ENCODE measurements at regions not wholly inside any gene's neighbourhood (a gene's known extent, or its start where the extent isn't known, plus 50 kb on each side); places are given as distances from the start of the nearest gene placed in this dataset.
A peak's percentile ranks its signal among the peaks of the same experiment; 100 is the strongest.

DNA sequence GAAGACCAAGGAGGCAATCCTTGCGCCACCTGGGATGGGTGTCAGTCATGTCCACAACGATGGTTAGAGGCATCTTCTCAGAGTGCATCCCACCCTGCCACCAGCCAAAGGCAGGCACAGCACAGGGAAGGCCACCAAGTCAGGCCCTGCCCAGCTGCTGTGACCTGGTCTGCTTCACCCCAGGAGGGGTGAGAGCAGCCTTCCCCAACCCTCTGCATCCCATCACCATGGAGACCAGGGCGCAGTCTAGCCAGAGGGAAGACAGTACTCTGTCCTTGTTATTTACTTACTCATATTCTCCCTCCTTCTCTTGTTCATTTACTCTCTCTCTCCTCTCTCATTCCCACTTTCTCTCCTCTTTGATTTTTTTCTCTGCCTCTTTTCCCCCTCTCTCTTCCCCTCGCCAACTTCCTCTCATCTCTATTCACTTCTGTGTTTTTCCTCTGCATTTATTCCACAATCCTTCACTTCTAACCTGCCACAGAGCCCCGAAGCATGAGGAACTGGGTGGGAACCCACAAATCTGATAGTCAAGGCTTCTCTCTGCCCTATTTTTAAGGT lies 749.4 kb downstream of the UQCRFS1 start:
- H3K4me3 Mint-ChIP-seq = no peak overlapping the region
- H3K9me3 Mint-ChIP-seq = peaks cover 0 to 5% (median 0%) of the 10 kb centered on the region in 7 donors
- no peak for ATAC-seq (ENCODE audit: low read depth in 2 of 2)
- Histone ChIP-seq H3K36me3 (ENCODE audit: control insufficient read depth, insufficient read depth, low read length) (no peaks in the 10 kb centered on the region), H3K4me3 (ENCODE audit: low read depth, low read length) (no peak overlapping the region), H3K27me3 (ENCODE audit: control insufficient read depth, insufficient read depth, low read length) (no peaks in the 10 kb centered on the region), H3K9me3 (ENCODE audit: control insufficient read depth in 2 of 2, low read length in 2 of 2) (no peaks in the 10 kb centered on the region), H3K27ac (ENCODE audit: insufficient read depth, low read length, poor library complexity, severe bottlenecking) (no peak overlapping the region), H3K4me1 (ENCODE audit: control insufficient read depth, insufficient read depth, low read length, poor library complexity, severe bottlenecking) (no peaks in the 10 kb centered on the region)
- peaks cover 0 to 13% (median under 1%) of the 10 kb centered on the region in 4 donors for H3K4me1 Mint-ChIP-seq
- DNase-seq = no peak
- peak overlapping the region in 1 of 3 donors; percentile 22 for H3K27ac Mint-ChIP-seq
- H3K27me3 Mint-ChIP-seq = no peaks in the 10 kb centered on the region
- H3K36me3 Mint-ChIP-seq = no peaks in the 10 kb centered on the region

- ATAC-seq (ENCODE audit: low read depth in 2 of 2) = no peak
- H3K27me3 ChIP-seq (ENCODE audit: control insufficient read depth, insufficient read depth, low read length) = no peaks in the 10 kb centered on the region
- DNase-seq = no peak
- no peaks in the 10 kb centered on the region for H3K9me3 ChIP-seq (ENCODE audit: control insufficient read depth in 2 of 2, low read length in 2 of 2)
- no peak overlapping the region for H3K4me3 ChIP-seq (ENCODE audit: low read depth, low read length)
- Mint-ChIP-seq H3K4me3 (no peak overlapping the region), H3K36me3 (no peaks in the 10 kb centered on the region), H3K4me1 (peaks cover 0 to 11% (median 0%) of the 10 kb centered on the region in 4 donors), H3K9me3 (peaks cover 0 to 4% (median 0%) of the 10 kb centered on the region in 7 donors), H3K27me3 (no peaks in the 10 kb centered on the region), H3K27ac (no peak overlapping the region)
- H3K36me3 ChIP-seq (ENCODE audit: control insufficient read depth, insufficient read depth, low read length) = no peaks in the 10 kb centered on the region
- H3K4me1 ChIP-seq (ENCODE audit: control insufficient read depth, insufficient read depth, low read length, poor library complexity, severe bottlenecking) = no peaks in the 10 kb centered on the region
- no peak overlapping the region for H3K27ac ChIP-seq (ENCODE audit: insufficient read depth, low read length, poor library complexity, severe bottlenecking)
Measured at GRCh38 chr19:28457620-28458019, 755.3 kb downstream of the UQCRFS1 start.

DNA sequence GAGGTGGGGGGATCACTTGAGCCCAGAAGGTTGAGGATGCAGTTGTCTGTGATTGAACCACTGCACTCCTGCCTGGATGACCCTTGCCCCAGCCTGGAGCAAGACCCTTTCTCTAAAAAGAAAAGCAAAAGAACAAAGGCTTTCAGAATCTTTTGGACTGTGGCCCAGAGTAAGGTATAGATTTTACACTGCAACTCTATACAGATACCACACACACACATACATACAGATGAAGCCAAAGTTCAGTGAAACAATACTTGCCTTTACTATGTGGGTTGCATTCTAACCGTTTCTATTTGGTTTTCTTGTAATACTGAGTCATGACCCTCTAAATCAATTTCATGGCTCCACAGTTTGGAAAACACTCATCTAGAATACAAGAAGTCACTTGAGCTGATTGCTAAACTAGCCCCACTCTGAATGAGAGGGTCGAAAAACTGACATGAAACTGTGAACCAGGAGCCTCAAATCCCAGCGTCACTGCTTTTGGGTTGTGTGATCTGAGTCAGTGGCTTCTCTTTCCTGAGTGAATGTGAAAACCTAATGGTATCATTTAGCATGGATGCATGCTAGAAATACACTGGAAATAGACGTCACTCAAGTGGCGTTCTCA lies 756.1 kb downstream of the UQCRFS1 start:
- peaks cover 0 to 11% (median 0%) of the 10 kb centered on the region in 4 donors for H3K4me1 Mint-ChIP-seq
- no peaks in the 10 kb centered on the region for H3K36me3 Mint-ChIP-seq
- DNase-seq (no peak), ATAC-seq (ENCODE audit: low read depth in 2 of 2) (no peak)
- Histone ChIP-seq H3K36me3 (ENCODE audit: control insufficient read depth, insufficient read depth, low read length) (no peaks in the 10 kb centered on the region), H3K27me3 (ENCODE audit: control insufficient read depth, insufficient read depth, low read length) (no peaks in the 10 kb centered on the region), H3K9me3 (ENCODE audit: control insufficient read depth in 2 of 2, low read length in 2 of 2) (no peaks in the 10 kb centered on the region), H3K4me1 (ENCODE audit: control insufficient read depth, insufficient read depth, low read length, poor library complexity, severe bottlenecking) (no peaks in the 10 kb centered on the region), H3K4me3 (ENCODE audit: low read depth, low read length) (no peak overlapping the region), H3K27ac (ENCODE audit: insufficient read depth, low read length, poor library complexity, severe bottlenecking) (no peak overlapping the region)
- H3K9me3 Mint-ChIP-seq = peaks cover 0 to 4% (median 0%) of the 10 kb centered on the region in 7 donors
- no peaks in the 10 kb centered on the region for H3K27me3 Mint-ChIP-seq
- no peak overlapping the region for H3K27ac Mint-ChIP-seq
- no peak overlapping the region for H3K4me3 Mint-ChIP-seq

GRCh38 chr19:28456252-28456651 lies 756.7 kb downstream of the UQCRFS1 start:
- H3K27me3 ChIP-seq (ENCODE audit: control insufficient read depth, insufficient read depth, low read length) = no peaks in the 10 kb centered on the region
- no peaks in the 10 kb centered on the region for H3K36me3 ChIP-seq (ENCODE audit: control insufficient read depth, insufficient read depth, low read length)
- ATAC-seq (ENCODE audit: low read depth in 2 of 2) = no peak
- no peaks in the 10 kb centered on the region for H3K4me1 ChIP-seq (ENCODE audit: control insufficient read depth, insufficient read depth, low read length, poor library complexity, severe bottlenecking)
- Mint-ChIP-seq H3K4me3 (no peak overlapping the region), H3K27ac (no peak overlapping the region), H3K4me1 (peaks cover 0 to 11% (median 0%) of the 10 kb centered on the region in 4 donors), H3K9me3 (peaks cover 0 to 4% (median 0%) of the 10 kb centered on the region in 7 donors), H3K36me3 (no peaks in the 10 kb centered on the region), H3K27me3 (no peaks in the 10 kb centered on the region)
- no peak for DNase-seq
- H3K4me3 ChIP-seq (ENCODE audit: low read depth, low read length) = no peak overlapping the region
- H3K9me3 ChIP-seq (ENCODE audit: control insufficient read depth in 2 of 2, low read length in 2 of 2) = no peaks in the 10 kb centered on the region
- no peak overlapping the region for H3K27ac ChIP-seq (ENCODE audit: insufficient read depth, low read length, poor library complexity, severe bottlenecking)

DNA sequence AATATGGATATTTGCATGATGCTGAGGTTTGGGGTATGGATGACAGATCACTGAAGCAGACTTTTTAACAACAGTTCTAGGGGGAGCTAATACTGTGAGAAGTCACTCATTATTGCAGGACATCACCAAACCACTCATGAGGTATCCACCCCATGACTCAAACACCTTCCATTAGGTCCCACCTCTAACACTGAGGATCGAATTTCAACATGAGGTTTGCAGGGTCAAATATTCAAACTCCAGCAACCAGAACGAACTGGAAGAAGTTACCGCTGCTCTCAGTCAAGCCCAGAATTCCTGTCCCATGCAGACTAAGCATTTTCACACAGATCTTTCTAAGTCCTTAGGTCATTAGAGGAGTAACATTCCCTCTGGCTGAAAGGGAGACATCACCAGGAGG lies 758.9 kb downstream of the UQCRFS1 start:
- Mint-ChIP-seq H3K27me3 (no peaks in the 10 kb centered on the region), H3K4me3 (no peak overlapping the region), H3K27ac (no peak overlapping the region), H3K36me3 (no peaks in the 10 kb centered on the region), H3K4me1 (peaks cover 0 to 1% (median 0%) of the 10 kb centered on the region in 4 donors), H3K9me3 (peaks cover 0 to 4% (median 0%) of the 10 kb centered on the region in 7 donors)
- no peak overlapping the region for H3K4me3 ChIP-seq (ENCODE audit: low read depth, low read length)
- no peak overlapping the region for H3K27ac ChIP-seq (ENCODE audit: insufficient read depth, low read length, poor library complexity, severe bottlenecking)
- no peaks in the 10 kb centered on the region for H3K4me1 ChIP-seq (ENCODE audit: control insufficient read depth, insufficient read depth, low read length, poor library complexity, severe bottlenecking)
- DNase-seq (no peak), ATAC-seq (ENCODE audit: low read depth in 2 of 2) (no peak)
- H3K27me3 ChIP-seq (ENCODE audit: control insufficient read depth, insufficient read depth, low read length) = no peaks in the 10 kb centered on the region
- no peaks in the 10 kb centered on the region for H3K36me3 ChIP-seq (ENCODE audit: control insufficient read depth, insufficient read depth, low read length)
- no peaks in the 10 kb centered on the region for H3K9me3 ChIP-seq (ENCODE audit: control insufficient read depth in 2 of 2, low read length in 2 of 2)

DNA sequence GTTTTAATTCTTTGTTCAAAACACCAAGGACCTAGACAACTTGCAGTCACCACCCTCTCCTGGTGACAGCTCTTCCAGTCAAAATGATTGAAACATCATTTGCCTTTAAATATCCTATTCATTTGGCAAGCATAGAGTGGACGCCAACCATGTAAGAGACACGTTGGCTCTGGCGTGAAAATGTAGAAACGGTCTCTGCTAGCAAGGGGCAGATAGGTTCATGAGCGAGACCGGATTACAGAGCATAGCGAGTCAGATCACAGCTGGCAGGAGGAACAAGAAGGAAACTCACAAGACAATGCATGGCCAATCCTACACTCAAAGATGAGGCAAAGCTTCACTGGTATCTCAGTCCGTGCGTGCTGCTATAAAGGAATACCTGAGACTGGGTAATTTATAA lies 759.5 kb downstream of the UQCRFS1 start:
- ATAC-seq (ENCODE audit: low read depth in 2 of 2) (no peak), DNase-seq (no peak)
- H3K27ac Mint-ChIP-seq = no peak overlapping the region
- Histone ChIP-seq H3K4me3 (ENCODE audit: low read depth, low read length) (no peak overlapping the region), H3K27me3 (ENCODE audit: control insufficient read depth, insufficient read depth, low read length) (no peaks in the 10 kb centered on the region), H3K4me1 (ENCODE audit: control insufficient read depth, insufficient read depth, low read length, poor library complexity, severe bottlenecking) (no peaks in the 10 kb centered on the region), H3K36me3 (ENCODE audit: control insufficient read depth, insufficient read depth, low read length) (no peaks in the 10 kb centered on the region), H3K9me3 (ENCODE audit: control insufficient read depth in 2 of 2, low read length in 2 of 2) (no peaks in the 10 kb centered on the region), H3K27ac (ENCODE audit: insufficient read depth, low read length, poor library complexity, severe bottlenecking) (no peak overlapping the region)
- peaks cover 0 to 3% (median 0%) of the 10 kb centered on the region in 7 donors for H3K9me3 Mint-ChIP-seq
- H3K27me3 Mint-ChIP-seq = no peaks in the 10 kb centered on the region
- H3K4me1 Mint-ChIP-seq = no peaks in the 10 kb centered on the region
- no peaks in the 10 kb centered on the region for H3K36me3 Mint-ChIP-seq
- H3K4me3 Mint-ChIP-seq = no peak overlapping the region

GRCh38 chr19:28449803-28450202 lies 763.1 kb downstream of the UQCRFS1 start:
- H3K27ac Mint-ChIP-seq = no peak overlapping the region
- H3K36me3 Mint-ChIP-seq = no peaks in the 10 kb centered on the region
- no peaks in the 10 kb centered on the region for H3K4me1 ChIP-seq (ENCODE audit: control insufficient read depth, insufficient read depth, low read length, poor library complexity, severe bottlenecking)
- H3K27me3 ChIP-seq (ENCODE audit: control insufficient read depth, insufficient read depth, low read length) = no peaks in the 10 kb centered on the region
- DNase-seq (no peak), ATAC-seq (ENCODE audit: low read depth in 2 of 2) (no peak)
- H3K9me3 Mint-ChIP-seq = peaks cover 0 to 6% (median 5%) of the 10 kb centered on the region in 7 donors
- H3K4me1 Mint-ChIP-seq = no peaks in the 10 kb centered on the region
- no peak overlapping the region for H3K4me3 ChIP-seq (ENCODE audit: low read depth, low read length)
- no peaks in the 10 kb centered on the region for H3K36me3 ChIP-seq (ENCODE audit: control insufficient read depth, insufficient read depth, low read length)
- no peak overlapping the region for H3K4me3 Mint-ChIP-seq
- H3K9me3 ChIP-seq (ENCODE audit: control insufficient read depth in 2 of 2, low read length in 2 of 2) = no peaks in the 10 kb centered on the region
- no peaks in the 10 kb centered on the region for H3K27me3 Mint-ChIP-seq
- no peak overlapping the region for H3K27ac ChIP-seq (ENCODE audit: insufficient read depth, low read length, poor library complexity, severe bottlenecking)

DNA sequence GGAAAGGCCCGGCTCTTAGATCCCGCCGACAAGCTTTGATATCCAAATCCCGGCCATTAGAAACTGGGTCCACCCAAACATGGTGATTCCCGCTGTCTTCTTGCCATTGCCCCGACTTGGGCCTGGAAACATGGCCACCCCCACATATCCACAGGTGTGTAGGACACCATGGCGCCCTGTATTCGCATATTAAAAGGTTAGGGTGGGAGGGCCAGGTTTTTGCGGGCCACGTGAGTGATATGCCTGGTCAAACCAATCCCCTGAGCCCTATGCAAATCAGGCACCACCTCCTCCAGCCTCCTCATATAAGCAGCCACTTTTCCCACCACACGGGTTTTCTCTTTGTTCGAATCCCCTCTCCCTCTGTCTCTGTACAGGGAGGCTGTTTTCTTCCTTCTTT lies 766.4 kb downstream of the UQCRFS1 start:
- H3K9me3 ChIP-seq (ENCODE audit: control insufficient read depth in 2 of 2, low read length in 2 of 2) = no peaks in the 10 kb centered on the region
- H3K27ac Mint-ChIP-seq = peak overlapping the region in 1 of 3 donors; percentile 43
- H3K4me3 ChIP-seq (ENCODE audit: low read depth, low read length) = no peak overlapping the region
- no peaks in the 10 kb centered on the region for H3K4me1 Mint-ChIP-seq
- DNase-seq (no peak), ATAC-seq (ENCODE audit: low read depth in 2 of 2) (no peak)
- no peaks in the 10 kb centered on the region for H3K27me3 ChIP-seq (ENCODE audit: control insufficient read depth, insufficient read depth, low read length)
- no peaks in the 10 kb centered on the region for H3K36me3 ChIP-seq (ENCODE audit: control insufficient read depth, insufficient read depth, low read length)
- peaks cover 0 to 6% (median 2%) of the 10 kb centered on the region in 7 donors for H3K9me3 Mint-ChIP-seq
- H3K27me3 Mint-ChIP-seq = no peaks in the 10 kb centered on the region
- no peak overlapping the region for H3K4me3 Mint-ChIP-seq
- H3K36me3 Mint-ChIP-seq = no peaks in the 10 kb centered on the region
- no peaks in the 10 kb centered on the region for H3K4me1 ChIP-seq (ENCODE audit: control insufficient read depth, insufficient read depth, low read length, poor library complexity, severe bottlenecking)
- H3K27ac ChIP-seq (ENCODE audit: insufficient read depth, low read length, poor library complexity, severe bottlenecking) = no peak overlapping the region

All from CD4-positive, CD25-positive, alpha-beta regulatory T cell (primary cell).